Gastroesophageal sphincter (tissue), 3 donors: ENCODE measurements at regions not wholly inside any gene's neighbourhood (a gene's known extent, or its start where the extent isn't known, plus 50 kb on each side); places are given as distances from the start of the nearest gene placed in this dataset.

Experiments
- CTCF ChIP-seq, 4 experiments: fragments of 200-600 bp in 2 of 4; fragments of 450-650 bp in 2 of 4; sonication (generic) in 1 of 4; IDR thresholded peaks; one replicate each; pipeline ENCODE4 v1.5.1; 2017 to 2019; ENCODE audit warnings: antibody characterized with exemption in 4 of 4, mild to moderate bottlenecking in 2 of 4, moderate library complexity in 2 of 4
- EP300 ChIP-seq: sonication (generic); formaldehyde crosslinking; IDR thresholded peaks from one replicate; pipeline ENCODE4 v1.6.1; 2017; ENCODE audit warnings: antibody characterized with exemption, mild to moderate bottlenecking
- POLR2A ChIP-seq, 2 donors: fragments of 450-650 bp; IDR thresholded peaks; one replicate each; pipeline ENCODE4 v1.6.1; 2017; ENCODE audit warnings: antibody characterized with exemption in 2 of 2, mild to moderate bottlenecking in 2 of 2, moderate library complexity in 1 of 2

- TF ChIP-seq CTCF (IDR thresholded peaks at IDR 0.05) (no peak), EP300 (no peak), POLR2A (IDR thresholded peaks at IDR 0.05) (no peak)
These were observed 54.2 kb upstream of the FMNL2 start for GRCh38 chr2:152280780-152281179.
